ENCODE measurements at regions not wholly inside any gene's neighbourhood (a gene's known extent, or its start where the extent isn't known, plus 50 kb on each side); places are given as distances from the start of the nearest gene placed in this dataset.

- no peak for DNase-seq
These were observed 389.1 kb upstream of the KIF2A start for GRCh38 chr5:61916621-61917620.

- DNase-seq = no peak
These were observed 387.4 kb upstream of the KIF2A start for GRCh38 chr5:61918611-61919010.

GRCh38 chr5:61919920-61920319 is 386.1 kb upstream of the KIF2A start:
- DNase-seq = no peak

- DNase-seq = no peak
These were observed 381.8 kb upstream of the KIF2A start for GRCh38 chr5:61924251-61924650.

- no peak for DNase-seq
These were observed 379.1 kb upstream of the KIF2A start for GRCh38 chr5:61926911-61927310.

GRCh38 chr5:61931236-61931635 is 374.8 kb upstream of the KIF2A start:
- no peak for DNase-seq

GRCh38 chr5:61933787-61934626 is 372.0 kb upstream of the KIF2A start:
- peak; percentile 17 for DNase-seq

- no peak for DNase-seq
These were observed 364.4 kb upstream of the KIF2A start for GRCh38 chr5:61941637-61942036.

- no peak for DNase-seq
These were observed 363.4 kb upstream of the KIF2A start for GRCh38 chr5:61942462-61943049.

- no peak for DNase-seq
These were observed 362.3 kb upstream of the KIF2A start for GRCh38 chr5:61943713-61944112.

GRCh38 chr5:61948151-61948550 is 357.9 kb upstream of the KIF2A start:
- no peak for DNase-seq

GRCh38 chr5:61949054-61949678 is 356.8 kb upstream of the KIF2A start:
- no peak for DNase-seq

GRCh38 chr5:61949679-61950435 is 356.1 kb upstream of the KIF2A start:
- no peak for DNase-seq

- no peak for DNase-seq
These were observed 354.7 kb upstream of the KIF2A start for GRCh38 chr5:61951295-61951694.

- no peak for DNase-seq
These were observed 352.1 kb upstream of the KIF2A start for GRCh38 chr5:61953913-61954312.

- DNase-seq = no peak
These were observed 341.8 kb upstream of the KIF2A start for GRCh38 chr5:61964201-61964600.

GRCh38 chr5:61965069-61965468 is 340.9 kb upstream of the KIF2A start:
- DNase-seq = no peak

- DNase-seq = no peak
These were observed 340.5 kb upstream of the KIF2A start for GRCh38 chr5:61965490-61965889.

- no peak for DNase-seq
These were observed 339.6 kb upstream of the KIF2A start for GRCh38 chr5:61966296-61966955.

- no peak for DNase-seq
These were observed 339.0 kb upstream of the KIF2A start for GRCh38 chr5:61966997-61967396.

- DNase-seq = no peak
These were observed 338.3 kb upstream of the KIF2A start for GRCh38 chr5:61967681-61968080.
